ENCODE measurements at regions not wholly inside any gene's neighbourhood (a gene's known extent, or its start where the extent isn't known, plus 50 kb on each side); places are given as distances from the start of the nearest gene placed in this dataset.

DNA sequence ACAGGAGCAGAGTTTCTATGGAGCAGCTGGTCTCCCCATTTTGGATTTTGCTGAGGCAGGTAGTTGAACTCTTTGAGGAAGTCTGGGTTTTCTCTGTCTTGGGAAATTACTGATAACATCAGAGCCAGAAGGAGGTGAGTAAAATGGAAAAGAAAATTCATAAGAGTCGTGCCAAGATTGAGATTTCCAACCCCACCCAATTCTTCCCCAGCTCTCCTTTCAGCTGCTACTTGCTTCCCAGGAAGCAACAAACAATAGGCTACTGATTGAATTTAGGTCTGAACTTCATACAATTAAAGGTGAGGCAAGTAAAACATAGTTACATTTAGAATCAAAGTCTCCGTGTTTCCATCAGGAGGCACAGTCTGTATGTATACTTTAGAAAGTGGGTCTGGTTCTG lies 54.6 kb upstream of the EOLA2 start:
- H3K9me3 Mint-ChIP-seq (ENCODE audit: low read depth, unreplicated experiment), result no peaks in the 10 kb centered on the region
- no TSS peak for BruUV-seq (replicated peaks)
- CTCF ChIA-PET, result no interaction called here

DNA sequence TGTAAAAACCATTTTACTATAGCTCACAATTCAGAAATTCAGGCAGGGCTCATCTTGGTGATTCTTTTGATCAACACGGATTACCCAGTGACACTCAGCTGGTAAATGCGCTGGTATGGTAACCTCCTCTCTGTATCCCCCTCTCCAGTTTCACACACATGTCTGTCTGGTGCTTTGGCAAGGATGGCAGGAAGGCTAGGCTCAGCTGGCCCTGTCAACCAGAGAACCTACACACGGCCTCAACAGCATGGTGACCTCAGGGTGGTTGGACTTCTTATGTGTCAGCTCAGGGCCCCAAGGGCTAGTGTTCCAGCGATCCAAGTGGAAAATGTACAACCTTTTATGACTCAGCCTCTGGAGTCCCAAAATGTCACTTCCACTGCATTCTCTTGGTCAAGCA lies 55.7 kb upstream of the EOLA2 start:
- H3K4me3 Mint-ChIP-seq (ENCODE audit: low read depth, unreplicated experiment), result no peak overlapping the region
- CTCF ChIA-PET, result no interaction called here
- no peaks in the 10 kb centered on the region for H3K9me3 Mint-ChIP-seq (ENCODE audit: low read depth, unreplicated experiment)
- H3K27me3 Mint-ChIP-seq (ENCODE audit: unreplicated experiment), result no peaks in the 10 kb centered on the region
- no peak for DNase-seq
- no peaks in the 10 kb centered on the region for H3K36me3 Mint-ChIP-seq (ENCODE audit: insufficient read depth, unreplicated experiment)
- TF ChIP-seq, protein P1, sequence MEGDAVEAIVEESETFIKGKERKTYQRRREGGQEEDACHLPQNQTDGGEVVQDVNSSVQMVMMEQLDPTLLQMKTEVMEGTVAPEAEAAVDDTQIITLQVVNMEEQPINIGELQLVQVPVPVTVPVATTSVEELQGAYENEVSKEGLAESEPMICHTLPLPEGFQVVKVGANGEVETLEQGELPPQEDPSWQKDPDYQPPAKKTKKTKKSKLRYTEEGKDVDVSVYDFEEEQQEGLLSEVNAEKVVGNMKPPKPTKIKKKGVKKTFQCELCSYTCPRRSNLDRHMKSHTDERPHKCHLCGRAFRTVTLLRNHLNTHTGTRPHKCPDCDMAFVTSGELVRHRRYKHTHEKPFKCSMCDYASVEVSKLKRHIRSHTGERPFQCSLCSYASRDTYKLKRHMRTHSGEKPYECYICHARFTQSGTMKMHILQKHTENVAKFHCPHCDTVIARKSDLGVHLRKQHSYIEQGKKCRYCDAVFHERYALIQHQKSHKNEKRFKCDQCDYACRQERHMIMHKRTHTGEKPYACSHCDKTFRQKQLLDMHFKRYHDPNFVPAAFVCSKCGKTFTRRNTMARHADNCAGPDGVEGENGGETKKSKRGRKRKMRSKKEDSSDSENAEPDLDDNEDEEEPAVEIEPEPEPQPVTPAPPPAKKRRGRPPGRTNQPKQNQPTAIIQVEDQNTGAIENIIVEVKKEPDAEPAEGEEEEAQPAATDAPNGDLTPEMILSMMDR (IDR thresholded peaks at IDR 0.05; ENCODE audit: unreplicated experiment), result no peak
- no peak overlapping the region for H3K27ac Mint-ChIP-seq (ENCODE audit: unreplicated experiment)
- H3K4me1 Mint-ChIP-seq (ENCODE audit: low read depth, unreplicated experiment), result no peaks in the 10 kb centered on the region
- intact Hi-C loops (cut with micrococcal nuclease; ENCODE audit: unreplicated experiment), result no loop called here
- BruUV-seq (replicated peaks), result no TSS peak

More for the DNA sequence above, 54.6 kb upstream of the EOLA2 start:
- H3K27ac Mint-ChIP-seq (ENCODE audit: unreplicated experiment), result no peak overlapping the region
- intact Hi-C loops (cut with micrococcal nuclease; ENCODE audit: unreplicated experiment), result no loop called here
- TF ChIP-seq, protein P1 (IDR thresholded peaks at IDR 0.05; ENCODE audit: unreplicated experiment), result no peak
- no peak overlapping the region for H3K4me3 Mint-ChIP-seq (ENCODE audit: low read depth, unreplicated experiment)
- no peaks in the 10 kb centered on the region for H3K36me3 Mint-ChIP-seq (ENCODE audit: insufficient read depth, unreplicated experiment)
- DNase-seq, result no peak
- H3K4me1 Mint-ChIP-seq (ENCODE audit: low read depth, unreplicated experiment), result no peaks in the 10 kb centered on the region
- H3K27me3 Mint-ChIP-seq (ENCODE audit: unreplicated experiment), result no peaks in the 10 kb centered on the region

DNA sequence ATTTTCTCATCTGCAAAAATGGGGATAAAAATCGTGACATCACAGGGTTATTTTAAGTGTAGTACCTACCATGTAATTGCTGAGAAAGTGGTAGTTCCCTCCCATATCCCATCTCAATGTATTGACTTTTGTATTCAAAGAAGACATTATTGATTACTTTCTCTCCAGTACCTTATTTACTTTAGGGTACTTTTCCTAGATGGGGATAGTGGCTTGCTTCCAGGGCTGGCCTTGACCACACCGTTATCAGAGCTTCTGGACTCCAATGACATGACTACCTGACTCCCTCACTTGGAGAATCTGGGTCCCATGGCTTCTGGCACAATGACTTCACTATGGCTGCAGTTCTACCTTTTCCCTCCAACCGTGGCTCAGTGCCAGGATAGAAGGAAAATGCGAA lies 58.2 kb upstream of the EOLA2 start:
- DNase-seq, result no peak
- Mint-ChIP-seq H3K4me3 (ENCODE audit: low read depth, unreplicated experiment) (no peak overlapping the region), H3K9me3 (ENCODE audit: low read depth, unreplicated experiment) (no peaks in the 10 kb centered on the region), H3K27me3 (ENCODE audit: unreplicated experiment) (no peaks in the 10 kb centered on the region), H3K4me1 (ENCODE audit: low read depth, unreplicated experiment) (no peaks in the 10 kb centered on the region), H3K27ac (ENCODE audit: unreplicated experiment) (no peak overlapping the region), H3K36me3 (ENCODE audit: insufficient read depth, unreplicated experiment) (no peaks in the 10 kb centered on the region)
- CTCF ChIA-PET, result no interaction called here
- no TSS peak for BruUV-seq (replicated peaks)
- intact Hi-C loops (cut with micrococcal nuclease; ENCODE audit: unreplicated experiment), result no loop called here
- TF ChIP-seq, protein P1 (IDR thresholded peaks at IDR 0.05; ENCODE audit: unreplicated experiment), result no peak

DNA sequence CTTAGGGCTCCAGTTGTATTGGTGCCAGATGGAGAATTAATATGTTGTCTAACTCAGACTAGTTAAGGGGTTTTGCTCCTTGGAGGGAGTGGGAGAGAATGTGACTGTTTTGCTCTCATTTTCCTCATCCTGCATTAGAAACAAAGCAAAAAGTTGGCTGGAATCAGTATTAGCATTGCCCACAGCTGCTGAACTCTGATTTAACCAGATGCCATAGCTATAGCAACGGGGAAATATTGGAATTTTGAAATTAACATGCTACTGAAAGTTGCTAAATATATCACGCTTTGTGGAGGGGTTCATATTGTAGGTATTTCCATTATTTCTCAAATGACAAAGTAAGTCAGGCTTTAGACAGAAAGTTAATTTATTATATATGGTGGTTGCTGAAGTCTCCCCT lies 66.7 kb upstream of the EOLA2 start:
- intact Hi-C loops (cut with micrococcal nuclease; ENCODE audit: unreplicated experiment), result no loop called here
- TF ChIP-seq, protein P1 (IDR thresholded peaks at IDR 0.05; ENCODE audit: unreplicated experiment), result no peak
- Mint-ChIP-seq H3K9me3 (ENCODE audit: low read depth, unreplicated experiment) (no peaks in the 10 kb centered on the region), H3K4me3 (ENCODE audit: low read depth, unreplicated experiment) (no peak overlapping the region), H3K4me1 (ENCODE audit: low read depth, unreplicated experiment) (no peaks in the 10 kb centered on the region), H3K27ac (ENCODE audit: unreplicated experiment) (no peak overlapping the region), H3K27me3 (ENCODE audit: unreplicated experiment) (no peaks in the 10 kb centered on the region), H3K36me3 (ENCODE audit: insufficient read depth, unreplicated experiment) (no peaks in the 10 kb centered on the region)
- CTCF ChIA-PET, result no interaction called here
- BruUV-seq (replicated peaks), result no TSS peak
- DNase-seq, result no peak

DNA sequence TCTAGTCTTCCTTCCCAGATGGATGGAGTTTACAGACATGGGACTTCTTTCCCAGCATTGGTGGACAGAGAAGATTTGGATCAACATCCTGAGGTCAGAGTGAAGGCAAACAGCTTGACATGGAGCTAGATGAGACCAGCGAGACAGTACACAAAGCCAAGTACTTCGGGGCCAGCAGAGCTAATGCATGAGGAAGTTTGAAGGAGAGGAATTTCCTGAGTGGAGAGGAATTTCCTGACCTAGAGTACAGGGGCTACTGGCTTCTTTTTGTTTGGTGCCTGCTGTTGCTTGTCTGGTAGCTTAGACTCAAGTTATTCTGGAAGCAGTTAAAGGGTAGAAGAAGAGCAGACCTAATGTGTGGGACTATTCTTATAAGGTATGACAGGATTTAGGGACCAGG lies 69.1 kb upstream of the EOLA2 start:
- intact Hi-C loops (cut with micrococcal nuclease; ENCODE audit: unreplicated experiment), result no loop called here
- Mint-ChIP-seq H3K27ac (ENCODE audit: unreplicated experiment) (no peak overlapping the region), H3K36me3 (ENCODE audit: insufficient read depth, unreplicated experiment) (no peaks in the 10 kb centered on the region), H3K4me3 (ENCODE audit: low read depth, unreplicated experiment) (no peak overlapping the region), H3K27me3 (ENCODE audit: unreplicated experiment) (no peaks in the 10 kb centered on the region), H3K4me1 (ENCODE audit: low read depth, unreplicated experiment) (no peaks in the 10 kb centered on the region), H3K9me3 (ENCODE audit: low read depth, unreplicated experiment) (no peaks in the 10 kb centered on the region)
- DNase-seq, result no peak
- TF ChIP-seq, protein P1 (IDR thresholded peaks at IDR 0.05; ENCODE audit: unreplicated experiment), result no peak
- CTCF ChIA-PET, result no interaction called here
- BruUV-seq (replicated peaks), result no TSS peak
